Stomach (tissue), 4 donors: ENCODE measurements at regions not wholly inside any gene's neighbourhood (a gene's known extent, or its start where the extent isn't known, plus 50 kb on each side); places are given as distances from the start of the nearest gene placed in this dataset.

Experiments used
- POLR2A ChIP-seq, 4 donors: fragments of 450-650 bp; IDR thresholded peaks; one replicate each; pipeline ENCODE4 v1.6.1; 2016; ENCODE audit warnings: antibody characterized with exemption in 4 of 4, control low read depth in 2 of 4, mild to moderate bottlenecking in 1 of 4, moderate library complexity in 1 of 4
- POLR2AphosphoS5 ChIP-seq, 3 donors: sonication (generic); formaldehyde crosslinking; IDR thresholded peaks; one replicate each; pipeline ENCODE4 v1.6.1; 2016; ENCODE audit warnings: antibody characterized with exemption in 3 of 3
- TF ChIP-seq, protein P1 (sequence below), 7 experiments: fragments of 450-650 bp in 4 of 7; fragments of 200-600 bp in 3 of 7; sonication (generic) in 3 of 7; IDR thresholded peaks; one replicate each; pipeline ENCODE4 v1.5.1; 2016 to 2019; ENCODE audit warnings: antibody characterized with exemption in 7 of 7, control low read depth in 2 of 7, mild to moderate bottlenecking in 1 of 7

DNA sequence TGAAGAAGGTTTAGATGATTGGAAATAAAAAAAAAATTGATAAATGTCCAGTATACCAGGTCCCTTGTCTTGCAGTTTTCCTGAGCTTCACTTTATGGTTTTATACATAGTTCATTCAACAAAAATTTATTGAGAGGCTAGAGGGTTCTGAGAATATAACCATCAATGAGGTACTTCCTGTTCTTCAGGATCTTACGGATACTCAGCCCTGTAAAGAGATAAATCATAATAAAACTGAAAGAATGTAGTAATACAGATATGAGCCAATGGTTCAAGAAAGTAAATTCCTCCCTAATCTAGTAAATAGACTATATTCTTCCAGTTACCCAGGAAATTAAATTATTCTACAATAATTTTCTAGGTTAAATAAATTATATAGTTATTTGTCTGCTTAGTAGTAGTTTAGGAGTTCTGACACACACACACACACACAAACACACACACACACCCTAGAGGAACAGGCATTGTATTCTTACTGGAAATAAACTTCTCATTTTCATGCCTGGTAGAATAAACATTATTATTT, 70.4 kb upstream of the HMCN1 start:
- TF ChIP-seq, protein P1, sequence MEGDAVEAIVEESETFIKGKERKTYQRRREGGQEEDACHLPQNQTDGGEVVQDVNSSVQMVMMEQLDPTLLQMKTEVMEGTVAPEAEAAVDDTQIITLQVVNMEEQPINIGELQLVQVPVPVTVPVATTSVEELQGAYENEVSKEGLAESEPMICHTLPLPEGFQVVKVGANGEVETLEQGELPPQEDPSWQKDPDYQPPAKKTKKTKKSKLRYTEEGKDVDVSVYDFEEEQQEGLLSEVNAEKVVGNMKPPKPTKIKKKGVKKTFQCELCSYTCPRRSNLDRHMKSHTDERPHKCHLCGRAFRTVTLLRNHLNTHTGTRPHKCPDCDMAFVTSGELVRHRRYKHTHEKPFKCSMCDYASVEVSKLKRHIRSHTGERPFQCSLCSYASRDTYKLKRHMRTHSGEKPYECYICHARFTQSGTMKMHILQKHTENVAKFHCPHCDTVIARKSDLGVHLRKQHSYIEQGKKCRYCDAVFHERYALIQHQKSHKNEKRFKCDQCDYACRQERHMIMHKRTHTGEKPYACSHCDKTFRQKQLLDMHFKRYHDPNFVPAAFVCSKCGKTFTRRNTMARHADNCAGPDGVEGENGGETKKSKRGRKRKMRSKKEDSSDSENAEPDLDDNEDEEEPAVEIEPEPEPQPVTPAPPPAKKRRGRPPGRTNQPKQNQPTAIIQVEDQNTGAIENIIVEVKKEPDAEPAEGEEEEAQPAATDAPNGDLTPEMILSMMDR (IDR thresholded peaks at IDR 0.05) = no peak
- TF ChIP-seq POLR2A (IDR thresholded peaks at IDR 0.05) = no peak
- TF ChIP-seq POLR2AphosphoS5 (IDR thresholded peaks at IDR 0.05) = no peak
